ENCODE measurements at regions not wholly inside any gene's neighbourhood (a gene's known extent, or its start where the extent isn't known, plus 50 kb on each side); places are given as distances from the start of the nearest gene placed in this dataset.

- ATAC-seq = no peak
- Histone ChIP-seq H3K27me3 (ENCODE audit: control insufficient read depth in 1 of 2, insufficient read depth in 2 of 2, low read length in 2 of 2) (0 out of 5 replicates have a peak, but pooled peaks cover 0 to 3% of the 10 kb centered on the region in 2 experiments), H3K9me3 (ENCODE audit: low read length) (no peaks in the 10 kb centered on the region), H4K20me1 (ENCODE audit: insufficient read depth, low read length) (no peaks in the 10 kb centered on the region), H3K79me2 (ENCODE audit: insufficient read depth, low read length) (no peaks in the 10 kb centered on the region), H2AFZ (ENCODE audit: low read length) (no peak overlapping the region), H3K27ac (ENCODE audit: extremely low read length, insufficient read depth, low read length) (no peak overlapping the region), H3K4me1 (ENCODE audit: insufficient read depth, low read length) (no peaks in the 10 kb centered on the region), H3K4me2 (ENCODE audit: low read depth, low read length) (no peak overlapping the region), H3K4me3 (replicated peaks in 1 of 3; ENCODE audit: insufficient read depth in 1 of 3, low read depth in 2 of 3, low read length in 3 of 3) (no peak overlapping the region), H3K9ac (ENCODE audit: insufficient read depth, low read depth, low read length) (no peak overlapping the region), H3K36me3 (replicated peaks in 1 of 2; ENCODE audit: control insufficient read depth in 1 of 2, insufficient read depth in 2 of 2, low read length in 2 of 2) (no peaks in the 10 kb centered on the region)
- intact Hi-C loops (cut with micrococcal nuclease; ENCODE audit: unreplicated experiment) (no loop called here), in situ Hi-C loops (cut with HindIII; ENCODE audit: extremely low pct_ligation_motif_present, low pct_unique_long_range_greater_than_20kb) (no loop called here)
- ChIA-PET POLR2A (no interaction called here), CTCF (ENCODE audit: low intra/inter-chr PET ratio, low total read pairs) (no interaction called here)
- FAIRE-seq = no peak
- WGBS (ENCODE audit: low lambda C conversion rate) = 23% methylated on average over 2 of the region's 2 CpGs
- BruUV-seq (replicated peaks) = no TSS peak
- DNase-seq (ENCODE audit: low spot score) = no peak
- TF ChIP-seq ZNF552 (CRISPR knock-in tag; IDR thresholded peaks at IDR 0.05; ENCODE audit: borderline replicate concordance) (no peak), ZNF784 (CRISPR knock-in tag; IDR thresholded peaks at IDR 0.05; ENCODE audit: borderline replicate concordance) (no peak), NR2F6 (IDR thresholded peaks at IDR 0.05) (no peak), NR2F6 (CRISPR knock-in tag; IDR thresholded peaks at IDR 0.05) (no peak), SIN3B (IDR thresholded peaks at IDR 0.05; ENCODE audit: low read length) (no peak), ZNF510 (CRISPR knock-in tag; IDR thresholded peaks at IDR 0.05; ENCODE audit: low read depth) (no peak), SKI (IDR thresholded peaks at IDR 0.05; ENCODE audit: partially characterized antibody) (no peak), ZNF382 (CRISPR knock-in tag; IDR thresholded peaks at IDR 0.05; ENCODE audit: borderline replicate concordance) (no peak), RERE (CRISPR knock-in tag; IDR thresholded peaks at IDR 0.05; ENCODE audit: low read depth) (no peak), KLF15 (CRISPR knock-in tag; IDR thresholded peaks at IDR 0.05; ENCODE audit: borderline replicate concordance) (no peak), ZNF720 (CRISPR knock-in tag; IDR thresholded peaks at IDR 0.05) (no peak), PAXIP1 (CRISPR knock-in tag; conservative IDR thresholded peaks at IDR 0.05) (no peak), ZFP41 (CRISPR knock-in tag; IDR thresholded peaks at IDR 0.05; ENCODE audit: borderline replicate concordance) (no peak), ZNF800 (CRISPR knock-in tag; IDR thresholded peaks at IDR 0.05) (no peak)
Measured at GRCh38 chr6:99846006-99846405, 148.0 kb downstream of the MCHR2 start.
